Osteocyte (in vitro differentiated cells): ENCODE measurements at regions not wholly inside any gene's neighbourhood (a gene's known extent, or its start where the extent isn't known, plus 50 kb on each side); places are given as distances from the start of the nearest gene placed in this dataset.

ENCODE experiments used
- DNase-seq: peaks from one replicate; pipeline ENCODE4 v3.0.0; 2021; ENCODE audit warnings: mixed read lengths; ENCODE audit not compliant: unreplicated experiment; ENCODE audit errors: extremely low spot score
- H3K27ac Mint-ChIP-seq: one replicate; pipeline ENCODE4 v1.8.0; 2021; ENCODE audit warnings: mild to moderate bottlenecking, mixed read lengths; ENCODE audit not compliant: unreplicated experiment
- H3K27me3 Mint-ChIP-seq: one replicate; pipeline ENCODE4 v1.8.0; 2021; ENCODE audit warnings: mixed read lengths; ENCODE audit not compliant: unreplicated experiment
- H3K36me3 Mint-ChIP-seq: one replicate; pipeline ENCODE4 v1.8.0; 2021; ENCODE audit warnings: mixed read lengths; ENCODE audit not compliant: unreplicated experiment
- H3K4me1 Mint-ChIP-seq: one replicate; pipeline ENCODE4 v1.8.0; 2021; ENCODE audit warnings: mixed read lengths; ENCODE audit not compliant: unreplicated experiment
- H3K4me3 Mint-ChIP-seq: one replicate; pipeline ENCODE4 v1.8.0; 2021; ENCODE audit warnings: mild to moderate bottlenecking, moderate library complexity, mixed read lengths; ENCODE audit not compliant: unreplicated experiment
- H3K9me3 Mint-ChIP-seq: one replicate; pipeline ENCODE4 v1.8.0; 2021; ENCODE audit warnings: mixed read lengths; ENCODE audit not compliant: unreplicated experiment
- CTCF ChIP-seq: fragments of 200-600 bp; sonication (generic); IDR thresholded peaks from 2 replicates; pipeline ENCODE4 v1.5.0; 2021; ENCODE audit warnings: antibody characterized with exemption, mild to moderate bottlenecking, moderate library complexity

- Mint-ChIP-seq H3K4me1 (peaks cover 3% of the 10 kb centered on the region), H3K27ac (no peak overlapping the region), H3K36me3 (no peaks in the 10 kb centered on the region), H3K27me3 (no peaks in the 10 kb centered on the region), H3K4me3 (no peak overlapping the region), H3K9me3 (no peaks in the 10 kb centered on the region)
- no peak for DNase-seq
- no peak for TF ChIP-seq CTCF
These were observed 136.2 kb upstream of the DUSP10 start for GRCh38 chr1:221878134-221878533.

- Mint-ChIP-seq H3K36me3 (no peaks in the 10 kb centered on the region), H3K4me1 (peaks cover 3% of the 10 kb centered on the region), H3K27ac (no peak overlapping the region), H3K27me3 (no peaks in the 10 kb centered on the region), H3K9me3 (no peaks in the 10 kb centered on the region), H3K4me3 (no peak overlapping the region)
- no peak for TF ChIP-seq CTCF
- no peak for DNase-seq
These were observed 135.4 kb upstream of the DUSP10 start for GRCh38 chr1:221877311-221877710.

DNA sequence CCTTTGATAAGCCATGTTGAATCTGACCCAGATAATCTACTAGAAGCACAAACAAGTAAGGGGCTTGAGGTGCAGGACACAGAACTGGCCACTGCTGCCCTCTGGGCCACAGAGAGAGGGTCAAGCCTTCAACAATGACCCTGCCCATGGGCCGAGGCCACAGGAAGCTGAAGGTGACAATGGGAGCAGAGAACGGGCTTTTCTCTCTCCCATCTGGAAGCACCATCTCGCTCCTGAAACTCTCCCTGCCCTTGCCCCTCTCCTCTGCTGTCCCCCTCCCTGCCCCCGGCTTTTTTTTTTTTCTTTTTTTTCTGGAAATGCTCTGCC is 133.1 kb upstream of the DUSP10 start:
- H3K9me3 Mint-ChIP-seq: no peaks in the 10 kb centered on the region
- no peak for DNase-seq
- no peaks in the 10 kb centered on the region for H3K27me3 Mint-ChIP-seq
- no peak overlapping the region for H3K4me3 Mint-ChIP-seq
- peaks cover 2% of the 10 kb centered on the region for H3K4me1 Mint-ChIP-seq
- TF ChIP-seq CTCF: no peak
- H3K36me3 Mint-ChIP-seq: no peaks in the 10 kb centered on the region
- H3K27ac Mint-ChIP-seq: no peak overlapping the region

GRCh38 chr1:221874285-221875003 is 132.6 kb upstream of the DUSP10 start:
- DNase-seq: no peak
- H3K36me3 Mint-ChIP-seq: no peaks in the 10 kb centered on the region

DNA sequence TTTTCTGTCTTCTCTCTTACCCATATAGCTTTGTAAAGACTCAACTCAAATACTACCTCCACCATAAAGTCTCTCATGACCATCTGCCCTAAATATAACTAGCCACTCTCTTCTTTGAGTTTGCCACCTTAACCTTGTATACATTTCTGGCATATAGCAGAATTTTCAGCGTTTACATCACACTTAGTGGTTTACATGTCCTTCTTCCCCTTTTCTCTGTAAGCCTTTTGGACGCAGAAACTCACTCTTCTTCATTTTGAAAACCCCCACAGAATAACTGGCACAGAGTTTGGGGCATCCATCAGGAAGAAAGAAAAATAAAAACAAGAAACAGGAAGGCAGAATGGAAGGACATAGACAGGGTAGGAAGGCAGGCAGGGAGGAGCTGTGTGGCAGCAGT is 131.8 kb upstream of the DUSP10 start:
- Mint-ChIP-seq H3K4me3 (no peak overlapping the region), H3K27ac (no peak overlapping the region), H3K27me3 (no peaks in the 10 kb centered on the region), H3K9me3 (no peaks in the 10 kb centered on the region), H3K36me3 (no peaks in the 10 kb centered on the region), H3K4me1 (peaks cover 10% of the 10 kb centered on the region)
- TF ChIP-seq CTCF: no peak
- DNase-seq: no peak

More at GRCh38 chr1:221874285-221875003, 132.6 kb upstream of the DUSP10 start:
- Mint-ChIP-seq H3K4me1 (peaks cover 3% of the 10 kb centered on the region), H3K27ac (no peak overlapping the region), H3K27me3 (no peaks in the 10 kb centered on the region), H3K9me3 (no peaks in the 10 kb centered on the region), H3K4me3 (no peak overlapping the region)
- no peak for TF ChIP-seq CTCF
